ENCODE measurements at regions not wholly inside any gene's neighbourhood (a gene's known extent, or its start where the extent isn't known, plus 50 kb on each side); places are given as distances from the start of the nearest gene placed in this dataset.

GRCh38 chr2:2620604-2621003 is 289.5 kb upstream of the MYT1L start:
- no peaks in the 10 kb centered on the region for H3K79me2 ChIP-seq (ENCODE audit: control insufficient read depth in 1 of 2, insufficient read depth in 2 of 2, low read length in 2 of 2)
- no peak overlapping the region for H4K91ac ChIP-seq (replicated peaks; ENCODE audit: insufficient read length, low read length)
- no peak overlapping the region for H2BK15ac ChIP-seq (ENCODE audit: low read length)
- no peak overlapping the region for H3K56ac ChIP-seq (replicated peaks; ENCODE audit: insufficient read length, low read depth, low read length)
- H2BK120ac ChIP-seq (replicated peaks; ENCODE audit: low read depth, low read length), result no peak overlapping the region
- H4K8ac ChIP-seq (ENCODE audit: extremely low read depth, insufficient read depth, low read length), result no peak overlapping the region
- no peak overlapping the region; the same call in 1 of the 2 replicates for H2AFZ ChIP-seq (ENCODE audit: low read length)
- H3K14ac ChIP-seq (ENCODE audit: insufficient read length), result no peak overlapping the region
- H3K4ac ChIP-seq (replicated peaks; ENCODE audit: insufficient read length, low read depth, low read length), result no peak overlapping the region
- no peak for FAIRE-seq
- POLR2A ChIA-PET (ENCODE audit: partially characterized antibody), result no interaction called here
- TF ChIP-seq ZNF274 (IDR thresholded peaks at IDR 0.05; ENCODE audit: borderline replicate concordance, extremely low read depth, low read length), result no peak
- no peak for TF ChIP-seq TAF7 (optimal IDR thresholded peaks at IDR 0.05; ENCODE audit: borderline replicate concordance, low read depth, low read length)
- H3K9ac ChIP-seq (replicated peaks in 1 of 4; ENCODE audit: extremely low read depth in 1 of 4, low read depth in 3 of 4, low read length in 3 of 4), result no peak overlapping the region
- WGBS, 2 experiments (ENCODE audit: extremely low coverage in 1 of 2, insufficient coverage in 1 of 2, insufficient read length in 1 of 2, insufficient replicate concordance in 2 of 2, low coverage in 1 of 2, low lambda C conversion rate in 2 of 2, missing lambda C conversion rate in 1 of 2), result 69% methylated on average over 7 of the region's 7 CpGs; no CpG with 5 or more reads in 1 of the 2 experiments
- no peak overlapping the region for H3K27ac ChIP-seq (ENCODE audit: low read depth, low read length)
- no peaks in the 10 kb centered on the region for H3K9me3 ChIP-seq (ENCODE audit: insufficient read depth in 2 of 2, low read depth in 1 of 2, low read length in 1 of 2)
- no peak overlapping the region for H3K23ac ChIP-seq (ENCODE audit: insufficient read length)
- DNase-seq (ENCODE audit: low read depth in 1 of 2, low spot score in 2 of 2), result no peak
- no peaks in the 10 kb centered on the region for H4K20me1 ChIP-seq (replicated peaks in 1 of 2; ENCODE audit: control insufficient read depth in 1 of 2, insufficient read depth in 2 of 2, low read length in 2 of 2)
- no peak overlapping the region for H3K4me3 ChIP-seq (ENCODE audit: extremely low read depth in 1 of 4, insufficient read depth in 2 of 4, low read depth in 3 of 4, low read length in 4 of 4)
- no peaks in the 10 kb centered on the region for H3K36me3 ChIP-seq (ENCODE audit: control insufficient read depth in 2 of 4, insufficient read depth in 4 of 4, low read length in 3 of 4)
- H2BK20ac ChIP-seq (ENCODE audit: low read length), result no peak overlapping the region
- no peak overlapping the region for H3K18ac ChIP-seq (ENCODE audit: extremely low read depth, low read length)
- CTCF ChIA-PET (ENCODE audit: partially characterized antibody), result no interaction called here
- H3K4me1 ChIP-seq (replicated peaks in 1 of 4; ENCODE audit: control insufficient read depth in 3 of 4, insufficient read depth in 4 of 4, low read length in 3 of 4), result no peaks in the 10 kb centered on the region
- no peak overlapping the region for H2BK12ac ChIP-seq (ENCODE audit: low read depth, low read length)
- no peak overlapping the region for H2BK5ac ChIP-seq (ENCODE audit: low read depth, low read length)
- H2AK5ac ChIP-seq (ENCODE audit: low read depth, low read length), result no peak overlapping the region
- no peak overlapping the region for H4K5ac ChIP-seq (ENCODE audit: insufficient read length, low read depth, low read length)
- H3K27me3 ChIP-seq (replicated peaks in 1 of 4; ENCODE audit: control insufficient read depth in 3 of 4, extremely low read depth in 1 of 4, insufficient read depth in 3 of 4, low read length in 3 of 4), result no peaks in the 10 kb centered on the region
- H3K23me2 ChIP-seq (ENCODE audit: low read depth, low read length), result no peaks in the 10 kb centered on the region
- H3K79me1 ChIP-seq (ENCODE audit: low read depth, low read length), result no peaks in the 10 kb centered on the region
- no peak overlapping the region for H3K4me2 ChIP-seq (ENCODE audit: insufficient read depth in 1 of 2, low read depth in 2 of 2, low read length in 2 of 2)

Data from H1 (cell line).